ENCODE measurements at regions not wholly inside any gene's neighbourhood (a gene's known extent, or its start where the extent isn't known, plus 50 kb on each side); places are given as distances from the start of the nearest gene placed in this dataset.

- Histone ChIP-seq H3K4me3 (replicated peaks in 1 of 3; ENCODE audit: insufficient read depth in 1 of 3, low read depth in 1 of 3, low read length in 3 of 3) (no peak overlapping the region), H3K27ac (ENCODE audit: insufficient read depth, low read depth, low read length) (no peak overlapping the region), H3K79me2 (ENCODE audit: control insufficient read depth, insufficient read depth, low read length) (no peaks in the 10 kb centered on the region), H3K36me3 (ENCODE audit: control insufficient read depth in 2 of 2, extremely low read depth in 1 of 2, insufficient read depth in 2 of 2, low read length in 2 of 2) (no peaks in the 10 kb centered on the region), H3K4me2 (ENCODE audit: insufficient read depth, low read length) (no peak overlapping the region), H3K4me1 (ENCODE audit: control insufficient read depth, extremely low read depth, insufficient read depth, low read length) (no peaks in the 10 kb centered on the region), H3K27me3 (ENCODE audit: control insufficient read depth in 2 of 2, insufficient read depth in 2 of 2, low read length in 2 of 2) (no peaks in the 10 kb centered on the region), H2AFZ (ENCODE audit: low read depth, low read length) (no peak overlapping the region), H3K9ac (replicated peaks; ENCODE audit: extremely low read depth, insufficient read depth, low read length) (no peak overlapping the region), H3K9me1 (replicated peaks; ENCODE audit: control insufficient read depth, extremely low read depth, insufficient read depth, low read length) (no peaks in the 10 kb centered on the region), H3K9me3 (replicated peaks; ENCODE audit: control insufficient read depth, insufficient read depth, low read length) (no peaks in the 10 kb centered on the region), H4K20me1 (replicated peaks; ENCODE audit: control insufficient read depth, extremely low read depth, insufficient read depth, low read length) (no peaks in the 10 kb centered on the region)
- CTCF ChIA-PET, result no interaction called here
- no TSS peak for BruUV-seq (replicated peaks)
- dilution Hi-C loops (cut with MboI; ENCODE audit: extremely low pct_ligation_motif_present, low sequenced_read_pairs), result no loop called here
- intact Hi-C loops (cut with micrococcal nuclease), result no loop called here
- DNase-seq (ENCODE audit: low read depth, low spot score) (no peak), FAIRE-seq (no peak)
- POLR2A ChIA-PET, result no interaction called here
- TF ChIP-seq POLR2A (IDR thresholded peaks at IDR 0.05; ENCODE audit: low read depth, low read length) (no peak), JUN (IDR thresholded peaks at IDR 0.05; ENCODE audit: borderline replicate concordance, insufficient read depth, insufficient read length, low read depth) (no peak), MAX (IDR thresholded peaks at IDR 0.05; ENCODE audit: insufficient read depth, insufficient read length) (no peak), GATA2 (IDR thresholded peaks at IDR 0.05; ENCODE audit: insufficient read depth, insufficient read length, low read depth, low read length) (no peak), FOS (IDR thresholded peaks at IDR 0.05; ENCODE audit: borderline replicate concordance, insufficient read depth, low read length) (no peak), CTCF (IDR thresholded peaks at IDR 0.05; ENCODE audit: extremely low read depth in 1 of 2, insufficient read depth in 1 of 2, low read depth in 1 of 2, low read length in 2 of 2) (no peak)
These were observed 1307.3 kb downstream of the ROBO2 start for GRCh38 chr3:78347176-78347575.

DNA sequence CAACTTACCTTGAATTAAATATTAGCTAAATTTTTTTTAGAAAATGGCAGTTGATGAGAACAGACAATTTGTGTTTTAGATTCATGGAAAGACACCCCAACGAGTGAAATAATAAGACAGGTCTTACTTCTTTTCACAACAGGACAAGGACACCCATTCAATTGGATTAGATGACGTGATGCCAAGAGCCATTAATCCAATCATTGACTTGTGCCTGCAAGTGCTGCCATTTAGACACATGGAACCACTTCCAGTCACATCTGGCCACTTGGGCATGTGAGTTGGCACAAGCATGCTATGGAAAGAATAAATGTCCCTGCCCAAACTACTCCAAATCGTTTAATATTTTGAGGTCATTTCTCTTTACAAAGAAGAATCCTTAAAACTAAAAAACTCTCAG, 1308.8 kb downstream of the ROBO2 start:
- Histone ChIP-seq H3K27ac (ENCODE audit: insufficient read depth, low read depth, low read length) (no peak overlapping the region), H3K36me3 (ENCODE audit: control insufficient read depth in 2 of 2, extremely low read depth in 1 of 2, insufficient read depth in 2 of 2, low read length in 2 of 2) (no peaks in the 10 kb centered on the region), H4K20me1 (replicated peaks; ENCODE audit: control insufficient read depth, extremely low read depth, insufficient read depth, low read length) (no peaks in the 10 kb centered on the region), H3K79me2 (ENCODE audit: control insufficient read depth, insufficient read depth, low read length) (no peaks in the 10 kb centered on the region), H3K4me2 (ENCODE audit: insufficient read depth, low read length) (no peak overlapping the region), H3K27me3 (ENCODE audit: control insufficient read depth in 2 of 2, insufficient read depth in 2 of 2, low read length in 2 of 2) (no peaks in the 10 kb centered on the region), H3K9me3 (replicated peaks; ENCODE audit: control insufficient read depth, insufficient read depth, low read length) (no peaks in the 10 kb centered on the region), H3K9me1 (replicated peaks; ENCODE audit: control insufficient read depth, extremely low read depth, insufficient read depth, low read length) (no peaks in the 10 kb centered on the region), H3K4me1 (ENCODE audit: control insufficient read depth, extremely low read depth, insufficient read depth, low read length) (no peaks in the 10 kb centered on the region), H2AFZ (ENCODE audit: low read depth, low read length) (no peak overlapping the region), H3K4me3 (replicated peaks in 1 of 3; ENCODE audit: insufficient read depth in 1 of 3, low read depth in 1 of 3, low read length in 3 of 3) (no peak overlapping the region), H3K9ac (replicated peaks; ENCODE audit: extremely low read depth, insufficient read depth, low read length) (no peak overlapping the region)
- no TSS peak for BruUV-seq (replicated peaks)
- TF ChIP-seq CTCF (IDR thresholded peaks at IDR 0.05; ENCODE audit: extremely low read depth in 1 of 2, insufficient read depth in 1 of 2, low read depth in 1 of 2, low read length in 2 of 2) (no peak), POLR2AphosphoS5 (IDR thresholded peaks at IDR 0.05; ENCODE audit: insufficient read depth, low read depth, low read length) (no peak)
- ChIA-PET POLR2A (no interaction called here), CTCF (no interaction called here)
- no peak for FAIRE-seq
- intact Hi-C loops (cut with micrococcal nuclease) (no loop called here), dilution Hi-C loops (cut with MboI; ENCODE audit: extremely low pct_ligation_motif_present, low sequenced_read_pairs) (no loop called here)
- no peak for DNase-seq (ENCODE audit: low read depth, low spot score)

All from endothelial cell of umbilical vein (primary cell).